ENCODE measurements at regions not wholly inside any gene's neighbourhood (a gene's known extent, or its start where the extent isn't known, plus 50 kb on each side); places are given as distances from the start of the nearest gene placed in this dataset.

- no peak for DNase-seq
Measured at GRCh38 chr1:216953495-216953894, 230.3 kb upstream of the ESRRG start.

- DNase-seq = no peak
Measured at GRCh38 chr1:216952864-216953263, 229.6 kb upstream of the ESRRG start.

GRCh38 chr1:216945538-216946080 lies 222.4 kb upstream of the ESRRG start:
- no peak for DNase-seq

GRCh38 chr1:216944864-216945510 lies 221.8 kb upstream of the ESRRG start:
- no peak for DNase-seq

- no peak for DNase-seq
Measured at GRCh38 chr1:216937491-216937890, 214.3 kb upstream of the ESRRG start.

- no peak for DNase-seq
Measured at GRCh38 chr1:216936779-216937178, 213.6 kb upstream of the ESRRG start.

- DNase-seq = no peak
Measured at GRCh38 chr1:216935901-216936300, 212.7 kb upstream of the ESRRG start.

GRCh38 chr1:216932424-216932823 lies 209.2 kb upstream of the ESRRG start:
- DNase-seq = no peak

- DNase-seq = peak; percentile 16
Measured at GRCh38 chr1:216929870-216930582, 206.8 kb upstream of the ESRRG start.

- no peak for DNase-seq
Measured at GRCh38 chr1:216927633-216928032, 204.4 kb upstream of the ESRRG start.

- DNase-seq = no peak
Measured at GRCh38 chr1:216926720-216927510, 203.7 kb upstream of the ESRRG start.

GRCh38 chr1:216925962-216926625 lies 202.9 kb upstream of the ESRRG start:
- no peak for DNase-seq

GRCh38 chr1:216924732-216925131 lies 201.5 kb upstream of the ESRRG start:
- no peak for DNase-seq

- no peak for DNase-seq
Measured at GRCh38 chr1:216923601-216924000, 200.4 kb upstream of the ESRRG start.

GRCh38 chr1:216922406-216922805 lies 199.2 kb upstream of the ESRRG start:
- no peak for DNase-seq

- no peak for DNase-seq
Measured at GRCh38 chr1:216921866-216922265, 198.6 kb upstream of the ESRRG start.

- no peak for DNase-seq
Measured at GRCh38 chr1:216919060-216919970, 196.1 kb upstream of the ESRRG start.

GRCh38 chr1:216916890-216917438 lies 193.7 kb upstream of the ESRRG start:
- DNase-seq = no peak

GRCh38 chr1:216914974-216915373 lies 191.7 kb upstream of the ESRRG start:
- no peak for DNase-seq

GRCh38 chr1:216913976-216914375 lies 190.7 kb upstream of the ESRRG start:
- DNase-seq = no peak

GRCh38 chr1:216910081-216910840 lies 187.0 kb upstream of the ESRRG start:
- DNase-seq = no peak
